Cardiac muscle cell (in vitro differentiated cells and primary cell): ENCODE measurements at regions not wholly inside any gene's neighbourhood (a gene's known extent, or its start where the extent isn't known, plus 50 kb on each side); places are given as distances from the start of the nearest gene placed in this dataset.
A peak's percentile ranks its signal among the peaks of the same experiment; 100 is the strongest.

Experiments
- DNase-seq, 2 donors: peaks; one replicate each; pipeline versions ENCODE4 v3.0.0 to v3.0.0-alpha.2; 2010 to 2017; ENCODE audit warnings: low read depth in 1 of 2, low spot score in 1 of 2
- H3K27ac ChIP-seq: fragments of 200-600 bp; sonication (generic); 2 replicates; pipeline ENCODE4 v1.5.1; 2016
- H3K27me3 ChIP-seq: fragments of 200-600 bp; sonication (generic); 2 replicates; pipeline ENCODE4 v1.6.0; 2016; ENCODE audit warnings: control low read depth
- H3K36me3 ChIP-seq: fragments of 200-600 bp; sonication (generic); 2 replicates; pipeline ENCODE4 v1.5.1; 2016; ENCODE audit warnings: control low read depth
- H3K4me1 ChIP-seq: fragments of 200-600 bp; sonication (generic); 2 replicates; pipeline ENCODE4 v1.8.1; 2017; ENCODE audit warnings: low read depth, mild to moderate bottlenecking, mixed run types
- H3K4me3 ChIP-seq: fragments of 200-600 bp; sonication (generic); 2 replicates; pipeline ENCODE4 v1.5.1; 2016; ENCODE audit warnings: mild to moderate bottlenecking
- H3K9me3 ChIP-seq: fragments of 200-600 bp; sonication (generic); 2 replicates; pipeline ENCODE4 v1.5.1; 2017; ENCODE audit warnings: low read depth, mild to moderate bottlenecking, control low read depth
- CTCF ChIP-seq: IDR thresholded peaks from 2 replicates; pipeline ENCODE4 v1.5.1; 2012; ENCODE audit warnings: low read depth, mild to moderate bottlenecking, low read length

- TF ChIP-seq CTCF = no peak
- Histone ChIP-seq H3K4me3 (no peak overlapping the region), H3K4me1 (no peaks in the 10 kb centered on the region)
Observed at GRCh38 chr7:106517508-106517907, 143.4 kb downstream of the CCDC71L start.

GRCh38 chr7:106515321-106515720, 145.6 kb downstream of the CCDC71L start:
- peak in 1 of 2 donors; percentile 35 for DNase-seq
- H3K9me3 ChIP-seq = no peaks in the 10 kb centered on the region
- no peaks in the 10 kb centered on the region for H3K4me1 ChIP-seq
- H3K36me3 ChIP-seq = no peaks in the 10 kb centered on the region
- no peak for TF ChIP-seq CTCF
- H3K27me3 ChIP-seq = no peaks in the 10 kb centered on the region
- no peak overlapping the region for H3K27ac ChIP-seq
- H3K4me3 ChIP-seq = no peak overlapping the region

More at GRCh38 chr7:106517508-106517907, 143.4 kb downstream of the CCDC71L start:
- no peak for DNase-seq
- H3K27ac ChIP-seq = no peak overlapping the region
- no peaks in the 10 kb centered on the region for H3K27me3 ChIP-seq
- H3K9me3 ChIP-seq = no peaks in the 10 kb centered on the region
- no peaks in the 10 kb centered on the region for H3K36me3 ChIP-seq

- Histone ChIP-seq H3K36me3 (no peaks in the 10 kb centered on the region), H3K27me3 (no peaks in the 10 kb centered on the region), H3K27ac (no peak overlapping the region), H3K4me1 (no peaks in the 10 kb centered on the region), H3K4me3 (no peak overlapping the region), H3K9me3 (no peaks in the 10 kb centered on the region)
- DNase-seq = peak in 1 of 2 donors; percentile 56
- TF ChIP-seq CTCF = no peak
Observed at GRCh38 chr7:106514881-106515280, 146.1 kb downstream of the CCDC71L start.

GRCh38 chr7:106512217-106512616, 148.7 kb downstream of the CCDC71L start:
- Histone ChIP-seq H3K36me3 (no peaks in the 10 kb centered on the region), H3K27ac (no peak overlapping the region), H3K4me1 (no peaks in the 10 kb centered on the region), H3K9me3 (no peaks in the 10 kb centered on the region), H3K4me3 (no peak overlapping the region), H3K27me3 (no peaks in the 10 kb centered on the region)
- DNase-seq = no peak
- no peak for TF ChIP-seq CTCF

- Histone ChIP-seq H3K4me1 (no peaks in the 10 kb centered on the region), H3K36me3 (no peaks in the 10 kb centered on the region), H3K9me3 (no peaks in the 10 kb centered on the region), H3K27me3 (no peaks in the 10 kb centered on the region), H3K4me3 (no peak overlapping the region), H3K27ac (no peak overlapping the region)
- TF ChIP-seq CTCF = no peak
- DNase-seq = no peak
Observed at GRCh38 chr7:106504645-106505044, 156.3 kb downstream of the CCDC71L start.

- Histone ChIP-seq H3K27ac (no peak overlapping the region), H3K27me3 (no peaks in the 10 kb centered on the region), H3K4me1 (no peaks in the 10 kb centered on the region), H3K36me3 (no peaks in the 10 kb centered on the region), H3K9me3 (no peaks in the 10 kb centered on the region), H3K4me3 (no peak overlapping the region)
- no peak for DNase-seq
- TF ChIP-seq CTCF = no peak
Observed at GRCh38 chr7:106504207-106504606, 156.8 kb downstream of the CCDC71L start.
